OCI-LY7 (cell line): ENCODE measurements at regions not wholly inside any gene's neighbourhood (a gene's known extent, or its start where the extent isn't known, plus 50 kb on each side); places are given as distances from the start of the nearest gene placed in this dataset.

Source experiments
- EZH2phosphoT487 ChIP-seq: fragments of 200-600 bp; sonication (generic); IDR thresholded peaks from 2 replicates; pipeline ENCODE4 v1.6.1; 2018; ENCODE audit warnings: low read depth, borderline replicate concordance, mild to moderate bottlenecking, mixed run types, antibody characterized with exemption, low read length, moderate library complexity, mixed read lengths
- TF ChIP-seq, protein P1 (sequence below): fragments of 200-600 bp; sonication (generic); conservative IDR thresholded peaks from 2 replicates; pipeline ENCODE4 v1.5.1; 2014; ENCODE audit warnings: mild to moderate bottlenecking, antibody characterized with exemption, low read length, moderate library complexity, mixed read lengths

DNA sequence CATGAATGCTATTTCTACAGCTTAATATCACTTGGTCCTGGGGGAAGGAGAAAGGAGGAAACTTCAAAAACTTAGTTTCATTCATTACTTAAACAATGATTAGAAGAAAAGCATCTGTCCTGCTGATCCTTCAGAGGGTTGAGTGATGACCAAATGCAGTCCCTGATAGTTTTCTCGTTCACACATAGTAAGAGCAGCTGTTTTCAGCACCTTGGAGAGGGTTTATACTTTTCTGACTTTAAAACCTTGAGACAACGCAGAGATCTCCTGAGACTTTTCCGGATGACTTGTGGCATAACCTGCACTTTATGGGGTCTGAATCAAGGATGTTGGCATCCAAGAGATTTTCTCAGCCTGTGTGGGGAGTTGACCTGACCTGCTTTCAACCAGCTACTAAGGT, 94.0 kb upstream of the KCND3 start:
- TF ChIP-seq, protein P1, sequence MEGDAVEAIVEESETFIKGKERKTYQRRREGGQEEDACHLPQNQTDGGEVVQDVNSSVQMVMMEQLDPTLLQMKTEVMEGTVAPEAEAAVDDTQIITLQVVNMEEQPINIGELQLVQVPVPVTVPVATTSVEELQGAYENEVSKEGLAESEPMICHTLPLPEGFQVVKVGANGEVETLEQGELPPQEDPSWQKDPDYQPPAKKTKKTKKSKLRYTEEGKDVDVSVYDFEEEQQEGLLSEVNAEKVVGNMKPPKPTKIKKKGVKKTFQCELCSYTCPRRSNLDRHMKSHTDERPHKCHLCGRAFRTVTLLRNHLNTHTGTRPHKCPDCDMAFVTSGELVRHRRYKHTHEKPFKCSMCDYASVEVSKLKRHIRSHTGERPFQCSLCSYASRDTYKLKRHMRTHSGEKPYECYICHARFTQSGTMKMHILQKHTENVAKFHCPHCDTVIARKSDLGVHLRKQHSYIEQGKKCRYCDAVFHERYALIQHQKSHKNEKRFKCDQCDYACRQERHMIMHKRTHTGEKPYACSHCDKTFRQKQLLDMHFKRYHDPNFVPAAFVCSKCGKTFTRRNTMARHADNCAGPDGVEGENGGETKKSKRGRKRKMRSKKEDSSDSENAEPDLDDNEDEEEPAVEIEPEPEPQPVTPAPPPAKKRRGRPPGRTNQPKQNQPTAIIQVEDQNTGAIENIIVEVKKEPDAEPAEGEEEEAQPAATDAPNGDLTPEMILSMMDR, result no peak
- no peak for TF ChIP-seq EZH2phosphoT487
